Suprapubic skin (tissue), 4 donors: ENCODE measurements at regions not wholly inside any gene's neighbourhood (a gene's known extent, or its start where the extent isn't known, plus 50 kb on each side); places are given as distances from the start of the nearest gene placed in this dataset.

Source experiments
- DNase-seq, 2 donors: peaks; one replicate each; pipeline ENCODE4 v3.0.0-alpha.2; 2019; ENCODE audit warnings: low spot score in 2 of 2
- H3K27ac ChIP-seq: fragments of 200-600 bp; sonication (generic); one replicate; pipeline ENCODE4 v1.5.1; 2019
- H3K27me3 ChIP-seq: fragments of 200-600 bp; sonication (generic); one replicate; pipeline ENCODE4 v1.5.1; 2019
- H3K36me3 ChIP-seq: fragments of 200-600 bp; sonication (generic); one replicate; pipeline ENCODE4 v1.5.1; 2019
- H3K4me1 ChIP-seq: fragments of 200-600 bp; sonication (generic); one replicate; pipeline ENCODE4 v1.5.1; 2019
- H3K4me3 ChIP-seq: fragments of 200-600 bp; sonication (generic); one replicate; pipeline ENCODE4 v1.5.1; 2019; ENCODE audit warnings: mild to moderate bottlenecking
- H3K9me3 ChIP-seq: fragments of 200-600 bp; sonication (generic); one replicate; pipeline ENCODE4 v1.5.1; 2019
- EP300 ChIP-seq: sonication (generic); formaldehyde crosslinking; IDR thresholded peaks from one replicate; pipeline ENCODE4 v1.6.1; 2017; ENCODE audit warnings: antibody characterized with exemption
- POLR2A ChIP-seq, 2 donors: fragments of 450-650 bp; IDR thresholded peaks; one replicate each; pipeline ENCODE4 v1.6.1; 2017; ENCODE audit warnings: antibody characterized with exemption in 2 of 2, mild to moderate bottlenecking in 2 of 2, moderate library complexity in 2 of 2
- POLR2AphosphoS5 ChIP-seq, 3 donors: sonication (generic); formaldehyde crosslinking; IDR thresholded peaks; one replicate each; pipeline ENCODE4 v1.6.1; 2017; ENCODE audit warnings: antibody characterized with exemption in 3 of 3
- WGBS: methylation state at CpG from one replicate; pipeline ENCODE4 v1.1.5; 2018; 5-methylcytosine and 5-hydroxymethylcytosine counted together
- TF ChIP-seq, protein P1 (sequence below), 2 donors: fragments of 200-600 bp in 1 of 2; fragments of 450-650 bp in 1 of 2; sonication (generic) in 1 of 2; IDR thresholded peaks; one replicate each; pipeline ENCODE4 v1.5.1; 2016 to 2019; ENCODE audit warnings: antibody characterized with exemption in 2 of 2, mild to moderate bottlenecking in 1 of 2, moderate library complexity in 1 of 2

DNA sequence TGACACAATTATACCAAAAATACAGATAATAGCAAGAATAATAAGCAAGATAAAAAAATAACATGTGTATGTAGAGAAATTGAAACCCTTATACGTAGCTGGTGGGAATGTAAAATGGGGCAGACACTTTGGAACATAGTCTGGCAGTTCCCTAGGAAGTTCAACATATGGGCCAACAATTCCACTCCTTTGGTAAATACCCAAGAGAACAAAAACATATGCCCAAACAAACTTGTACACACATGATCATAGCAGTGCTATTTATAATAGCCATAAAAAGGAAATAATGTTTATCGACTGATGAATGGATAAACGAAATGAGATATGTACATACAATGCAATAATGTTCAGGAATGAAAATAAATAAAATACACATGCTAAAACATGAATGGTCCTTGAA is 462.4 kb upstream of the SORCS1 start:
- H3K4me3 ChIP-seq = no peak overlapping the region
- no peaks in the 10 kb centered on the region for H3K27me3 ChIP-seq
- H3K27ac ChIP-seq = no peak overlapping the region
- TF ChIP-seq POLR2AphosphoS5 (IDR thresholded peaks at IDR 0.05) (no peak), POLR2A (IDR thresholded peaks at IDR 0.05) (no peak), EP300 (no peak)
- TF ChIP-seq, protein P1, sequence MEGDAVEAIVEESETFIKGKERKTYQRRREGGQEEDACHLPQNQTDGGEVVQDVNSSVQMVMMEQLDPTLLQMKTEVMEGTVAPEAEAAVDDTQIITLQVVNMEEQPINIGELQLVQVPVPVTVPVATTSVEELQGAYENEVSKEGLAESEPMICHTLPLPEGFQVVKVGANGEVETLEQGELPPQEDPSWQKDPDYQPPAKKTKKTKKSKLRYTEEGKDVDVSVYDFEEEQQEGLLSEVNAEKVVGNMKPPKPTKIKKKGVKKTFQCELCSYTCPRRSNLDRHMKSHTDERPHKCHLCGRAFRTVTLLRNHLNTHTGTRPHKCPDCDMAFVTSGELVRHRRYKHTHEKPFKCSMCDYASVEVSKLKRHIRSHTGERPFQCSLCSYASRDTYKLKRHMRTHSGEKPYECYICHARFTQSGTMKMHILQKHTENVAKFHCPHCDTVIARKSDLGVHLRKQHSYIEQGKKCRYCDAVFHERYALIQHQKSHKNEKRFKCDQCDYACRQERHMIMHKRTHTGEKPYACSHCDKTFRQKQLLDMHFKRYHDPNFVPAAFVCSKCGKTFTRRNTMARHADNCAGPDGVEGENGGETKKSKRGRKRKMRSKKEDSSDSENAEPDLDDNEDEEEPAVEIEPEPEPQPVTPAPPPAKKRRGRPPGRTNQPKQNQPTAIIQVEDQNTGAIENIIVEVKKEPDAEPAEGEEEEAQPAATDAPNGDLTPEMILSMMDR (IDR thresholded peaks at IDR 0.05) = no peak
- no peak for DNase-seq
- no peaks in the 10 kb centered on the region for H3K36me3 ChIP-seq
- H3K4me1 ChIP-seq = no peaks in the 10 kb centered on the region
- WGBS = 78% methylated on average over 3 of the region's 3 CpGs
- no peaks in the 10 kb centered on the region for H3K9me3 ChIP-seq

DNA sequence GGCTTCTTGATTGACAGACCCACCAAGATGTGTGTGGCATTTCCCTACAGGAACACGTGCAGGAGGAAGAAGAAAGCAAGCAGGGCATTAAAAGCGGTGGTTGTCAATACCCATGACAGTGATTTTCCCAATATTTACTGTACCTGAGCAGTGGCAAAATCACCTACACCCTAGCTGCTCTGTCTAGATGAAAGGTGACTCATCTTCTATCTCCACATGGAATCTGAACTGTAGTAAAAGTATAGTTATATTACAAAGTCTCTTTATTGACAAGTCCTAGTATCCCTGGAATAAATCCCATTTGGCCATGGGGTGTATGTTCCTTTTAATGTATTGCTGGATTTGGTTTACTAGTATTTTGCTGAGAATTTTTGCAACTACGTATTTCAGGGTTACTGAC is 458.8 kb upstream of the SORCS1 start:
- Histone ChIP-seq H3K4me1 (no peaks in the 10 kb centered on the region), H3K27ac (no peak overlapping the region), H3K9me3 (no peaks in the 10 kb centered on the region), H3K36me3 (no peaks in the 10 kb centered on the region), H3K4me3 (no peak overlapping the region), H3K27me3 (no peaks in the 10 kb centered on the region)
- 89% methylated on average over 3 of the region's 3 CpGs for WGBS
- TF ChIP-seq POLR2A (IDR thresholded peaks at IDR 0.05) (no peak), POLR2AphosphoS5 (IDR thresholded peaks at IDR 0.05) (no peak), EP300 (no peak)
- TF ChIP-seq, protein P1 (IDR thresholded peaks at IDR 0.05) = no peak
- DNase-seq = no peak

DNA sequence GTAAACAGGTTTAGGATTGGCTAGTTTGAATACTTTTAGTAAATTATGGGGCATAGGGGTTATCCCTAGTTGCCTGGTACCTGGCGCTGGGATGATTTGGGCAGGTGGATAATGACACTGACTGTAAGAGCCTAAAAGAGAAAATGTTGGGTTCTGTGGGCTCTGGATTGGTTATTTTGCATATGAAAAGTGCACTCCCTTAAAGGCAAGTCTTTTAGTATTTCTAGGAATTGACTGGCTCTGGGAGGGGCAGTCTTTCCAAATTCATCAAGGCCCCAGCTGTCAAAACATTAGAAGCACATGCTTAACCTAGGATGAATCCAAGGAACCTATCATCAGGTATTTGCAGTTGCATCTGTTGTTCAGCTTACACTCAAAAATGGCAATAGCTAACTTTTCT is 454.6 kb upstream of the SORCS1 start:
- no peaks in the 10 kb centered on the region for H3K27me3 ChIP-seq
- no peaks in the 10 kb centered on the region for H3K4me1 ChIP-seq
- no peak for TF ChIP-seq POLR2A (IDR thresholded peaks at IDR 0.05)
- TF ChIP-seq EP300 = no peak
- no peak for TF ChIP-seq POLR2AphosphoS5 (IDR thresholded peaks at IDR 0.05)
- TF ChIP-seq, protein P1 (IDR thresholded peaks at IDR 0.05) = no peak
- DNase-seq = no peak
- WGBS = 83% methylated on average over 1 of the region's 1 CpG
- H3K9me3 ChIP-seq = no peaks in the 10 kb centered on the region
- H3K4me3 ChIP-seq = no peak overlapping the region
- H3K27ac ChIP-seq = no peak overlapping the region
- H3K36me3 ChIP-seq = no peaks in the 10 kb centered on the region

DNA sequence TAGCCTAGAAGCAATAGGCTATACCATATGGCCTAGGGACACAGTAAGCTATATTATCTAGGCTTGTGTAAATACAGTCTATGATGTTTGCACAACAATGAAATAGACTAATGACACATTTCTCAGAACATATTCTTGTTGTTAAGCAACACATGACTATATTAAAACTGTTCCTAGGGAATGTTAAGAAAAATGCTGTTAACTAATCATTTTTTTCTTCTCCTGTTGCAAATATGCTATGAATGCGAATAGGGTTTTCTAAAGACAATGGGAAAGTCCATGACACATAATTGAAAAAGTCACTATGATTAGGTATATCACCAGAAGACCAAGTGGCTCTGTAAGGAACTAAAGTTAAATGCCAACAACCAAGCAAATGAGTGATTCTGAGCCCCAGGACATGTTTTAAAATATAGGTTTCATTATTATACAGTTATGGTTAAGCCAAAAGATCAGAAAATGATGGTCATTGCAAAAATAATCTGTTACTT is 454.0 kb upstream of the SORCS1 start:
- Histone ChIP-seq H3K36me3 (no peaks in the 10 kb centered on the region), H3K9me3 (no peaks in the 10 kb centered on the region), H3K4me1 (no peaks in the 10 kb centered on the region), H3K4me3 (no peak overlapping the region), H3K27ac (no peak overlapping the region), H3K27me3 (no peaks in the 10 kb centered on the region)
- DNase-seq = no peak
- WGBS = 88% methylated on average over 1 of the region's 1 CpG
- TF ChIP-seq EP300 = no peak
- TF ChIP-seq POLR2AphosphoS5 (IDR thresholded peaks at IDR 0.05) = no peak
- TF ChIP-seq, protein P1 (IDR thresholded peaks at IDR 0.05) = no peak
- no peak for TF ChIP-seq POLR2A (IDR thresholded peaks at IDR 0.05)

DNA sequence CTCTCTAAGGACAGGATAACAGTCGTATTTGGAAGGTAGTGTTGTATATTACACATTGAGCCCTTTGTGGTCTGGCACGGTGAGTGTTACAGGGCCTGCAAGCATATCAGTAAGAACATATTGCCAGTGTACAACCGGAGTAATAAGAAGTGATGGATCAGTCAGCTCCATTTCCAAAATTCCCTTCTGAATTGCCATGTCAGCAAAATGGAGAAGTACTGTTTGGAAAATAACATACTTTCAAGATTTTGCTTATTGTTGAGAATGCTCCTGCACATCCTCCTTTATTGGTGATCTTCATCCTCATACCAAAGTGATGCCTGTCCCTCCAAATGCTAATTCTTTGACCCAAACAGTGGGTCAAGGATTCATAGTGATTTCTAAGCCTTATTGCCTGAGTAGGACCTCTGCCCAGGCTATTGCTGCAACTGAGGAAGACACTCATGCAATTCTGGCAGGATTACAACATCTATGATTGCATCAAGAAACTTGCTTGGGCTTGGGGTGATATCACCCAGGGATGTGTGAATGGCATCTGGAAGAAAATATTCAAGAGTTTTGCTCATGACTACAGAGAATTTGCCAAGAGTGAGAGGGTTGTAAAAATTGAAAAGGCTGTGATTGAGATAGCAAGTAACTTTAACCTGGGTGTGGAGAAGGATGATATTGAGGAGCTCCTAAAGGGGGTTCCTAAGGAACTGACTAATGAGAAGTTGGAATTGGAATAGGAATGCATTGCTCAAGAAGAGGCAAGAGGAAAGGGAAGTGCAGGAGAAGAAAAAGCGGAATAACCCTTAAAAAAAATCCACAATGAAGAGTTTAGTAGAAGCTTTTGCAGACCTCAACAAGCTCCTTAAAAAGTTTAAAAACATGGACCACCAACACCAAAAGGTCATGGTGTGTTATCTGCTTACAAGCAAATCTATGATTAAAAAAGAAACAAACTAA is 452.2 kb upstream of the SORCS1 start:
- 87% methylated on average over 4 of the region's 4 CpGs for WGBS
- DNase-seq = no peak
- no peak for TF ChIP-seq POLR2A (IDR thresholded peaks at IDR 0.05)
- TF ChIP-seq, protein P1 (IDR thresholded peaks at IDR 0.05) = no peak
- H3K4me3 ChIP-seq = no peak overlapping the region
- H3K36me3 ChIP-seq = no peaks in the 10 kb centered on the region
- no peaks in the 10 kb centered on the region for H3K9me3 ChIP-seq
- H3K27me3 ChIP-seq = no peaks in the 10 kb centered on the region
- no peak overlapping the region for H3K27ac ChIP-seq
- H3K4me1 ChIP-seq = no peaks in the 10 kb centered on the region
